DMS153 treated with DMSO at 0.1 percent for 48 hours (cell line): ENCODE measurements at regions not wholly inside any gene's neighbourhood (a gene's known extent, or its start where the extent isn't known, plus 50 kb on each side); places are given as distances from the start of the nearest gene placed in this dataset.

Experiments used
- DNase-seq: peaks from one replicate; lab custom pipeline; 2025; ENCODE audit not compliant: unreplicated experiment; lab: John Stamatoyannopoulos, UW

- DNase-seq: no peak
Measured at GRCh38 chr6:47360388-47360787, 50.7 kb upstream of the TNFRSF21 start.

- no peak for DNase-seq
Measured at GRCh38 chr6:47362857-47363461, 53.3 kb upstream of the TNFRSF21 start.

GRCh38 chr6:47363736-47364135, 54.0 kb upstream of the TNFRSF21 start:
- DNase-seq: no peak

- no peak for DNase-seq
Measured at GRCh38 chr6:47366335-47366890, 56.7 kb upstream of the TNFRSF21 start.

GRCh38 chr6:47371139-47371869, 61.6 kb upstream of the TNFRSF21 start:
- no peak for DNase-seq

GRCh38 chr6:47371870-47372255, 62.2 kb upstream of the TNFRSF21 start:
- no peak for DNase-seq

GRCh38 chr6:47372318-47372717, 62.6 kb upstream of the TNFRSF21 start:
- no peak for DNase-seq

- no peak for DNase-seq
Measured at GRCh38 chr6:47375426-47375825, 65.7 kb upstream of the TNFRSF21 start.

GRCh38 chr6:47376930-47377329, 67.2 kb upstream of the TNFRSF21 start:
- no peak for DNase-seq

GRCh38 chr6:47377971-47378370, 68.3 kb upstream of the TNFRSF21 start:
- no peak for DNase-seq

GRCh38 chr6:47379328-47379727, 69.6 kb upstream of the TNFRSF21 start:
- DNase-seq: no peak

- DNase-seq: no peak
Measured at GRCh38 chr6:47380251-47380650, 70.5 kb upstream of the TNFRSF21 start.

- DNase-seq: no peak
Measured at GRCh38 chr6:47381036-47381435, 71.3 kb upstream of the TNFRSF21 start.

GRCh38 chr6:47383360-47383759, 73.7 kb upstream of the TNFRSF21 start:
- no peak for DNase-seq

GRCh38 chr6:47391675-47392074, 82.0 kb upstream of the TNFRSF21 start:
- no peak for DNase-seq

GRCh38 chr6:47392251-47392650, 82.5 kb upstream of the TNFRSF21 start:
- no peak for DNase-seq

- no peak for DNase-seq
Measured at GRCh38 chr6:47396401-47397069, 81.1 kb upstream of the CD2AP start.

GRCh38 chr6:47400581-47400980, 77.0 kb upstream of the CD2AP start:
- DNase-seq: no peak

- no peak for DNase-seq
Measured at GRCh38 chr6:47402081-47402480, 75.5 kb upstream of the CD2AP start.

GRCh38 chr6:47403056-47403455, 74.5 kb upstream of the CD2AP start:
- DNase-seq: no peak

- no peak for DNase-seq
Measured at GRCh38 chr6:47403801-47404200, 73.8 kb upstream of the CD2AP start.

- no peak for DNase-seq
Measured at GRCh38 chr6:47404435-47404834, 73.2 kb upstream of the CD2AP start.
